ENCODE measurements at regions not wholly inside any gene's neighbourhood (a gene's known extent, or its start where the extent isn't known, plus 50 kb on each side); places are given as distances from the start of the nearest gene placed in this dataset.

- H3K36me3 ChIP-seq (ENCODE audit: insufficient read depth, low read length) = no peaks in the 10 kb centered on the region
- H4K20me1 ChIP-seq (ENCODE audit: insufficient read depth, low read length, poor library complexity, severe bottlenecking) = no peaks in the 10 kb centered on the region
- H3K4me3 ChIP-seq (ENCODE audit: low read length, poor library complexity, severe bottlenecking) = no peak overlapping the region
- H3K79me2 ChIP-seq (ENCODE audit: insufficient read depth, low read length) = no peaks in the 10 kb centered on the region
- H3K4me1 ChIP-seq (ENCODE audit: insufficient read depth, low read length, poor library complexity, severe bottlenecking) = no peaks in the 10 kb centered on the region
- TF ChIP-seq EZH2phosphoT487 (IDR thresholded peaks at IDR 0.05; ENCODE audit: borderline replicate concordance) (no peak), CTCF (conservative IDR thresholded peaks at IDR 0.05; ENCODE audit: low read length) (no peak)
- no peak overlapping the region for H3K4me2 ChIP-seq (ENCODE audit: low read depth, low read length, poor library complexity, severe bottlenecking)
- no peak overlapping the region for H2AFZ ChIP-seq (ENCODE audit: low read length)
- H3K9me2 ChIP-seq (replicated peaks; ENCODE audit: low read depth, low read length) = no peaks in the 10 kb centered on the region
- H3K27me3 ChIP-seq (ENCODE audit: insufficient read depth, low read length, poor library complexity, severe bottlenecking) = no peaks in the 10 kb centered on the region
- no peak overlapping the region for H3K9ac ChIP-seq (ENCODE audit: low read depth, low read length, poor library complexity, severe bottlenecking)
- H3K9me3 ChIP-seq (ENCODE audit: insufficient read depth, low read depth, low read length) = no peaks in the 10 kb centered on the region
- H3F3A ChIP-seq (ENCODE audit: low read depth) = no peaks in the 10 kb centered on the region
Observed at GRCh38 chr20:39563349-39563748, 601.2 kb downstream of the DHX35 start.

- H3K4me3 ChIP-seq (ENCODE audit: low read length, poor library complexity, severe bottlenecking) = no peak overlapping the region
- H3K27me3 ChIP-seq (ENCODE audit: insufficient read depth, low read length, poor library complexity, severe bottlenecking) = no peaks in the 10 kb centered on the region
- no peaks in the 10 kb centered on the region for H3K36me3 ChIP-seq (ENCODE audit: insufficient read depth, low read length)
- no peaks in the 10 kb centered on the region for H3K9me3 ChIP-seq (ENCODE audit: insufficient read depth, low read depth, low read length)
- no peak overlapping the region for H3K4me2 ChIP-seq (ENCODE audit: low read depth, low read length, poor library complexity, severe bottlenecking)
- H3K9me2 ChIP-seq (replicated peaks; ENCODE audit: low read depth, low read length) = no peaks in the 10 kb centered on the region
- H3F3A ChIP-seq (ENCODE audit: low read depth) = no peaks in the 10 kb centered on the region
- H3K79me2 ChIP-seq (ENCODE audit: insufficient read depth, low read length) = no peaks in the 10 kb centered on the region
- H3K9ac ChIP-seq (ENCODE audit: low read depth, low read length, poor library complexity, severe bottlenecking) = no peak overlapping the region
- H3K4me1 ChIP-seq (ENCODE audit: insufficient read depth, low read length, poor library complexity, severe bottlenecking) = no peaks in the 10 kb centered on the region
- H2AFZ ChIP-seq (ENCODE audit: low read length) = no peak overlapping the region
- TF ChIP-seq CTCF (conservative IDR thresholded peaks at IDR 0.05; ENCODE audit: low read length) (no peak), EZH2phosphoT487 (IDR thresholded peaks at IDR 0.05; ENCODE audit: borderline replicate concordance) (no peak)
- no peaks in the 10 kb centered on the region for H4K20me1 ChIP-seq (ENCODE audit: insufficient read depth, low read length, poor library complexity, severe bottlenecking)
Observed at GRCh38 chr20:39554341-39554740, 592.2 kb downstream of the DHX35 start.

GRCh38 chr20:39553120-39553519, 591.0 kb downstream of the DHX35 start:
- no peak overlapping the region for H3K4me2 ChIP-seq (ENCODE audit: low read depth, low read length, poor library complexity, severe bottlenecking)
- no peak overlapping the region for H3K9ac ChIP-seq (ENCODE audit: low read depth, low read length, poor library complexity, severe bottlenecking)
- no peaks in the 10 kb centered on the region for H3F3A ChIP-seq (ENCODE audit: low read depth)
- H2AFZ ChIP-seq (ENCODE audit: low read length) = no peak overlapping the region
- no peaks in the 10 kb centered on the region for H3K79me2 ChIP-seq (ENCODE audit: insufficient read depth, low read length)
- H3K9me3 ChIP-seq (ENCODE audit: insufficient read depth, low read depth, low read length) = no peaks in the 10 kb centered on the region
- no peaks in the 10 kb centered on the region for H3K27me3 ChIP-seq (ENCODE audit: insufficient read depth, low read length, poor library complexity, severe bottlenecking)
- H3K4me3 ChIP-seq (ENCODE audit: low read length, poor library complexity, severe bottlenecking) = no peak overlapping the region
- H3K4me1 ChIP-seq (ENCODE audit: insufficient read depth, low read length, poor library complexity, severe bottlenecking) = no peaks in the 10 kb centered on the region
- no peaks in the 10 kb centered on the region for H3K9me2 ChIP-seq (replicated peaks; ENCODE audit: low read depth, low read length)
- H3K36me3 ChIP-seq (ENCODE audit: insufficient read depth, low read length) = no peaks in the 10 kb centered on the region
- no peaks in the 10 kb centered on the region for H4K20me1 ChIP-seq (ENCODE audit: insufficient read depth, low read length, poor library complexity, severe bottlenecking)
- TF ChIP-seq EZH2phosphoT487 (IDR thresholded peaks at IDR 0.05; ENCODE audit: borderline replicate concordance) = no peak
- no peak for TF ChIP-seq CTCF (conservative IDR thresholded peaks at IDR 0.05; ENCODE audit: low read length)
